HG03354 (cell line): ENCODE measurements at regions not wholly inside any gene's neighbourhood (a gene's known extent, or its start where the extent isn't known, plus 50 kb on each side); places are given as distances from the start of the nearest gene placed in this dataset.
A peak's percentile ranks its signal among the peaks of the same experiment; 100 is the strongest.

ENCODE experiments used
- ATAC-seq: cut with Tn5 transposase; IDR thresholded peaks from one replicate; pipeline ENCODE4 v1.9.1; 2021; ENCODE audit warnings: mild to moderate bottlenecking; ENCODE audit not compliant: unreplicated experiment, poor library complexity, severe bottlenecking

DNA sequence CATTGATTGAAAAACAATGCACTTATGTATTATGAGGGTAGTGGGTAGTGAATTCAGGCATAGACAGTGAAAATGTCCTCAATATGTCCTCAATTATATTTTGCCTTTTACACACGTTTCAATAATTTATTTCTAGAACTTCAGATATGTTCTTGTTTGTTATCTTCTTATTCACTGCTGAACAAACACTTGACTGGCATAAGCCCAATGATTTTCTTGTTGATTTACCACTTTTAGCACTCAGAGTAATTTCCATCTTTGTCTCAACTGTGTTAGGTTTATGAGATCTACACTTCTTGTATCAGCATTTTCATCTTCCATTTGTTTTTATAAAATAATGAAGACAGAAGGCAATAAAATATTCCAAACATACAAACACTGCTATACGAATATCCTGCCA, 61.8 kb upstream of the DCC start:
- ATAC-seq = no peak

- no peak for ATAC-seq
Measured at GRCh38 chr18:52280702-52281101, 59.3 kb upstream of the DCC start.

DNA sequence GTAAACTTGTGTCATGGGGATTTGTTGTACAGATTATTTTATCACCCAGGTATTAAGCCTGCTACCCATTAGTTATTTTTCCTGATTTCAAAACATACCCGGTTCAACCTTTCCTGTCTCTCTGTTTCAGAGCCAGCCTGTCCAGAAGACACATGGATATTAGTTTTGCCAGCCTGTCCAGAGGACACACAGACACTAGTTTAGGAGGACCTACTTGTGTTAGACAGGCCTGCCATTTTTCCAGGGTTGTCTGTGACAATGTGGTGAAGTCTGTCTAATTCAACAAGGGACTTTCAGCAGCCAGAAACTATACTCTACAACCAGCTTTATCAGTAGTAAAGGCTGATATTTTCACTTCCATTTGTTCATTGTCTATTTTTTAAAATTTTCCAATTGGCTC, 56.1 kb upstream of the DCC start:
- ATAC-seq = no peak

- no peak for ATAC-seq
Measured at GRCh38 chr18:52286675-52287074, 53.3 kb upstream of the DCC start.

DNA sequence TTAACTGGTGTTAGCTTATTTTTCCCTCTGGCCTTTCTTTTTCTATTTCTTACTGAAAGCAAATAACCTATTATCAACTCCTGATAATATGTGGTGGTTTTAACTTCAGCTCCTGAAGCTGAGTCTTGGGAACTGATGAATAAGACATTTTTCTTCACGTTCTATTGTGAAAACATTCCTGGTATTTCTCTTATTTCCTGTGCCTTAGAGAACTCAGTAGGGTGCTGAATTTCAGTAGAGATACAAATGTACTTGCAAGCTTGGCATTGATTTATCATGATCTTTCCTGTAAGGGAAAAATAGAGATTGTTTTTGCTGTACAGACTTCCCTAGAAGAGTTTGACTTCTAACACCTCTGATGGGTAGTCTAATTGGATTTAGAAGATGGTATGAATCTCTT, 52.8 kb upstream of the DCC start:
- ATAC-seq = no peak

- peak; percentile 79 for ATAC-seq
Measured at GRCh38 chr18:52288403-52289004, 51.5 kb upstream of the DCC start.

DNA sequence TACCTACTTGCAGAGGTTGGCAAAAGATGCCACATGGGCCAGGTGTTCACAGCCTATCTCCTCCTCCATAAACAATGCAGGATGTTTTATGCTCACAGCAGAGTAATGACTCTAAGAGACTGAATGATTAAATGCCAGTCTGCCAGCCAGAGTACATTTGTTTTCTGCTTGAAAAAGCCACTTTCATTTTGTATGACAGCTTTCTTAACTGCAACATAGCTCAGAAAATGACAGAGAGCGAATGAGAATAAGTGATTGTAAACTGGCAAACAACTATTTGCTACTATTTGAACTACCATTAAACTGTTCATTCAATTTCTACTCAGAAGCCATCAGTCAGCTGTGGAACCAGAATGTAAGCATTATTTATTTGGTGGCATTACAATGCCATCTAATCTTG, 50.6 kb upstream of the DCC start:
- ATAC-seq = no peak
